ENCODE measurements at regions not wholly inside any gene's neighbourhood (a gene's known extent, or its start where the extent isn't known, plus 50 kb on each side); places are given as distances from the start of the nearest gene placed in this dataset.

DNA sequence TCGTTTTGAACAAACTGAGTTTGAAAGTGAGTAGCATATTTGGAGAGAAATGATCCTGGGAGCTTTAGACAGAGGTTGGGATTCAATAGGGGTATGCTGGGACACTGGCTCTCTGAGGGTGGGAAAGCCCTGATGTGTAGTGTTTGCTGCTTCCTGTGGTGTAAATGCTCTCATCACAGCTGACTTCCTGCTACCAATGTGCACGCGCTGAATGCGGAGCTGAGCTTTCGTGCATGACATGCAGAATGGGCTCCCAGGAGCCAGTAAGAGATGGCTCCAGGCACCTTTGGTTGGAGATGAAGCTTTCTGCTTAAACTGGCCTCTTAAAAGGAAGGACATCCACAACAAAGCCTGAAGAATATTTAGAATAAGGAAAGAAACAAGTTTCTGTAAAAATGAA is 224.1 kb upstream of the CCDC150 start:
- no peaks in the 10 kb centered on the region for H4K20me1 ChIP-seq (ENCODE audit: insufficient read depth)
- H3K79me2 ChIP-seq (ENCODE audit: insufficient read depth): no peaks in the 10 kb centered on the region
- TF ChIP-seq EZH2 (IDR thresholded peaks at IDR 0.05; ENCODE audit: insufficient read depth, poor library complexity, severe bottlenecking): no peak
- TF ChIP-seq EZH2phosphoT487 (IDR thresholded peaks at IDR 0.05; ENCODE audit: insufficient read depth, low read depth): no peak
- no peaks in the 10 kb centered on the region for H3K4me1 ChIP-seq (ENCODE audit: insufficient read depth)
- 73 to 77% methylated on average over 5 of the region's 5 CpGs for WGBS, 2 experiments (ENCODE audit: low coverage in 1 of 2, low lambda C conversion rate in 2 of 2, missing lambda C conversion rate in 2 of 2)
- H3K4me3 ChIP-seq: no peak overlapping the region
- in situ Hi-C loops (cut with MboI): no loop called here
- H3K36me3 ChIP-seq (ENCODE audit: low read depth): no peaks in the 10 kb centered on the region
- H2AFZ ChIP-seq: no peak overlapping the region
- no peak overlapping the region for H3K9ac ChIP-seq
- H3K4me2 ChIP-seq (ENCODE audit: unreplicated experiment): no peak overlapping the region
- H3F3A ChIP-seq (ENCODE audit: insufficient read depth): no peaks in the 10 kb centered on the region
- H3K27ac ChIP-seq: no peak overlapping the region
- H3K27me3 ChIP-seq (replicated peaks; ENCODE audit: insufficient read depth): no peaks in the 10 kb centered on the region
- DNase-seq: no peak
- no peaks in the 10 kb centered on the region for H3K9me3 ChIP-seq (ENCODE audit: low read depth)
- H3K9me2 ChIP-seq (ENCODE audit: insufficient read depth): no peaks in the 10 kb centered on the region

- Histone ChIP-seq H3K36me3 (ENCODE audit: low read depth) (no peaks in the 10 kb centered on the region), H3K27ac (no peak overlapping the region), H3K4me1 (ENCODE audit: insufficient read depth) (no peaks in the 10 kb centered on the region), H3K9ac (no peak overlapping the region), H3K9me3 (ENCODE audit: low read depth) (no peaks in the 10 kb centered on the region), H3K4me2 (ENCODE audit: unreplicated experiment) (no peak overlapping the region), H3K9me2 (ENCODE audit: insufficient read depth) (no peaks in the 10 kb centered on the region), H4K20me1 (ENCODE audit: insufficient read depth) (no peaks in the 10 kb centered on the region), H3K79me2 (ENCODE audit: insufficient read depth) (no peaks in the 10 kb centered on the region), H2AFZ (no peak overlapping the region), H3F3A (ENCODE audit: insufficient read depth) (no peaks in the 10 kb centered on the region), H3K4me3 (no peak overlapping the region), H3K27me3 (replicated peaks; ENCODE audit: insufficient read depth) (no peaks in the 10 kb centered on the region)
- 88 to 90% methylated on average over 3 of the region's 3 CpGs for WGBS, 2 experiments (ENCODE audit: low coverage in 1 of 2, low lambda C conversion rate in 2 of 2, missing lambda C conversion rate in 2 of 2)
- DNase-seq: no peak
- in situ Hi-C loops (cut with MboI): no loop called here
- TF ChIP-seq EZH2 (IDR thresholded peaks at IDR 0.05; ENCODE audit: insufficient read depth, poor library complexity, severe bottlenecking) (no peak), EZH2phosphoT487 (IDR thresholded peaks at IDR 0.05; ENCODE audit: insufficient read depth, low read depth) (no peak)
These were observed 219.4 kb upstream of the CCDC150 start for GRCh38 chr2:196420143-196420542.

DNA sequence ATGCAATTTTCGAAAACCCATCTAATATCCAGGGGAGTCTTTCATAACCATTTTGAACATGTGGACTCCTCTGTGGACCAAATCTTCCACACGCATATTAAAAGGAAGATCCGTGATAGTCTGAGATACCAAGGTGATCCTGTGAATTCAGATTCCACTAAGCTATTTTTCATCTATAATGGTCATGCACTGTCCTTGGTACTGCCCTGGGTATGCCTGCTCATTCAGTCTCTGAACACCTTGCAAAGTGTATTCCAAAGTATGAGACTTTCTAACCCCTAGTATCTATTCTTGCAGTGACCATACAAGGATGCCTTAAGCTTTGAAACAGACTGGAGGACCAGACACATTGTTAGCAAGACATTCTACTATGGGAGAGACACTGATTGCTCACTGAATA is 217.6 kb upstream of the CCDC150 start:
- Histone ChIP-seq H3K9me3 (ENCODE audit: low read depth) (no peaks in the 10 kb centered on the region), H3K36me3 (ENCODE audit: low read depth) (no peaks in the 10 kb centered on the region), H3K4me3 (no peak overlapping the region), H3K4me2 (ENCODE audit: unreplicated experiment) (no peak overlapping the region), H2AFZ (no peak overlapping the region), H3K27me3 (replicated peaks; ENCODE audit: insufficient read depth) (no peaks in the 10 kb centered on the region), H3F3A (ENCODE audit: insufficient read depth) (no peaks in the 10 kb centered on the region), H4K20me1 (ENCODE audit: insufficient read depth) (no peaks in the 10 kb centered on the region), H3K4me1 (ENCODE audit: insufficient read depth) (no peaks in the 10 kb centered on the region), H3K9me2 (ENCODE audit: insufficient read depth) (no peaks in the 10 kb centered on the region), H3K79me2 (ENCODE audit: insufficient read depth) (no peaks in the 10 kb centered on the region), H3K27ac (no peak overlapping the region), H3K9ac (no peak overlapping the region)
- DNase-seq: no peak
- TF ChIP-seq EZH2phosphoT487 (IDR thresholded peaks at IDR 0.05; ENCODE audit: insufficient read depth, low read depth) (no peak), EZH2 (IDR thresholded peaks at IDR 0.05; ENCODE audit: insufficient read depth, poor library complexity, severe bottlenecking) (no peak)
- in situ Hi-C loops (cut with MboI): no loop called here
- 58% methylated on average over 3 of the region's 3 CpGs for WGBS, 2 experiments (ENCODE audit: low coverage in 1 of 2, low lambda C conversion rate in 2 of 2, missing lambda C conversion rate in 2 of 2)

DNA sequence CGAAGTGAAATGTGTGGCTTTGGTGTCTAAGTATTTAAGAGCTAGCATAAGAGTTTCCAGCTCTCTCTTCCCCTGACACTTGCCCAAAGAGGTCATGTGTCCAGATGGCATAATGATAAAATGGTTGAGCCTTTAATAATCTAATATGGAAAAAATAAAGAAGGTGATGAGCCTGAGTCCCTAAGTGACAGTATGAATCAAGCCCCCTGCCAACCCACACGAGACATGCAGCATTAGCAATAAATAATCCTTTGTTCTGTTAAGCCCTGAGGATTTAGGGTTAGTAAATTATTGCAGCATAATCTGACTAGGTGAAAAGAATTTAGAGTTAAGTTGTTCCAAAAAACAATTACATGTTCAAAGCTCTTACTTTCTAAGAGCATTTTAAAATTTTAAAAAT is 217.2 kb upstream of the CCDC150 start:
- H3F3A ChIP-seq (ENCODE audit: insufficient read depth): no peaks in the 10 kb centered on the region
- WGBS, 2 experiments (ENCODE audit: low coverage in 1 of 2, low lambda C conversion rate in 2 of 2, missing lambda C conversion rate in 2 of 2): 67 to 68% methylated on average over 2 of the region's 2 CpGs
- no peaks in the 10 kb centered on the region for H3K36me3 ChIP-seq (ENCODE audit: low read depth)
- H3K27me3 ChIP-seq (replicated peaks; ENCODE audit: insufficient read depth): no peaks in the 10 kb centered on the region
- no peak overlapping the region for H3K4me3 ChIP-seq
- H3K4me2 ChIP-seq (ENCODE audit: unreplicated experiment): no peak overlapping the region
- no peak for DNase-seq
- no peaks in the 10 kb centered on the region for H3K9me2 ChIP-seq (ENCODE audit: insufficient read depth)
- no peaks in the 10 kb centered on the region for H3K9me3 ChIP-seq (ENCODE audit: low read depth)
- in situ Hi-C loops (cut with MboI): no loop called here
- no peak for TF ChIP-seq EZH2 (IDR thresholded peaks at IDR 0.05; ENCODE audit: insufficient read depth, poor library complexity, severe bottlenecking)
- TF ChIP-seq EZH2phosphoT487 (IDR thresholded peaks at IDR 0.05; ENCODE audit: insufficient read depth, low read depth): no peak
- no peaks in the 10 kb centered on the region for H4K20me1 ChIP-seq (ENCODE audit: insufficient read depth)
- H3K9ac ChIP-seq: no peak overlapping the region
- no peaks in the 10 kb centered on the region for H3K79me2 ChIP-seq (ENCODE audit: insufficient read depth)
- H3K27ac ChIP-seq: no peak overlapping the region
- H3K4me1 ChIP-seq (ENCODE audit: insufficient read depth): no peaks in the 10 kb centered on the region
- H2AFZ ChIP-seq: no peak overlapping the region

DNA sequence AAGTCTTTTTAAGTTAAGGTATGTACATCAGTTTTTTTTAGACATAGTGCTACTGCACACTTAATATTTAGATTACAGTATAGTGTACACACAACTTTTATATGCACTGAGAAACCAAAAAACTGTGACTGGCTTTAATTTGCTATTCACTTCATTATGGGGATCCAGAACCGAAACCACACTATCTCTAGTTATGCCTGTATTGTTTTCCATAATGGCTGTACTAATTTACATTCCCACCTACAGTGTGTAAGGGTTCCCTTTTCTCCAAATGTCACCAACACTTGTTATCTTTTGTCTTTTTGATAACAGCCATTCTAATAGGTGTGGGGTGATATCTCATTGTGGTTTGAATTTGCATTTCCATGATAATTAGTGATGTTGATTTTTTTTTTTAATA is 213.4 kb upstream of the CCDC150 start:
- H2AFZ ChIP-seq: no peak overlapping the region
- no peaks in the 10 kb centered on the region for H3K27me3 ChIP-seq (replicated peaks; ENCODE audit: insufficient read depth)
- H3K79me2 ChIP-seq (ENCODE audit: insufficient read depth): no peaks in the 10 kb centered on the region
- no peak overlapping the region for H3K9ac ChIP-seq
- no peaks in the 10 kb centered on the region for H4K20me1 ChIP-seq (ENCODE audit: insufficient read depth)
- no peak overlapping the region for H3K27ac ChIP-seq
- no peak overlapping the region for H3K4me3 ChIP-seq
- no peaks in the 10 kb centered on the region for H3F3A ChIP-seq (ENCODE audit: insufficient read depth)
- H3K36me3 ChIP-seq (ENCODE audit: low read depth): no peaks in the 10 kb centered on the region
- no peak for TF ChIP-seq EZH2 (IDR thresholded peaks at IDR 0.05; ENCODE audit: insufficient read depth, poor library complexity, severe bottlenecking)
- no peak for TF ChIP-seq EZH2phosphoT487 (IDR thresholded peaks at IDR 0.05; ENCODE audit: insufficient read depth, low read depth)
- H3K4me1 ChIP-seq (ENCODE audit: insufficient read depth): no peaks in the 10 kb centered on the region
- WGBS, 2 experiments (ENCODE audit: low coverage in 1 of 2, low lambda C conversion rate in 2 of 2, missing lambda C conversion rate in 2 of 2): 88 to 92% methylated on average over 1 of the region's 1 CpG
- in situ Hi-C loops (cut with MboI): no loop called here
- no peak overlapping the region for H3K4me2 ChIP-seq (ENCODE audit: unreplicated experiment)
- H3K9me3 ChIP-seq (ENCODE audit: low read depth): no peaks in the 10 kb centered on the region
- DNase-seq: no peak
- H3K9me2 ChIP-seq (ENCODE audit: insufficient read depth): no peaks in the 10 kb centered on the region

Measured in GM23248 (cell line).